GM23338 (cell line): ENCODE measurements at regions not wholly inside any gene's neighbourhood (a gene's known extent, or its start where the extent isn't known, plus 50 kb on each side); places are given as distances from the start of the nearest gene placed in this dataset.

ENCODE experiments used
- ATAC-seq: fragments of 200-7000 bp; cut with Tn5 transposase; 3 replicates; pipeline ENCODE4 v1.9.1; 2020
- DNase-seq: peaks from one replicate; pipeline ENCODE4 v3.0.0-alpha.2; 2015; ENCODE audit warnings: low spot score
- H2AFZ ChIP-seq: fragments of 200-600 bp; sonication (generic); 2 replicates; pipeline ENCODE4 v1.8.0; 2016; ENCODE audit warnings: antibody characterized with exemption, mild to moderate bottlenecking, moderate library complexity
- H3F3A ChIP-seq: fragments of 200-600 bp; sonication (generic); replicated peaks from 2 replicates; pipeline ENCODE4 v1.8.0; 2017; ENCODE audit warnings: antibody characterized with exemption, mixed run types, low read depth
- H3K27ac ChIP-seq: fragments of 200-600 bp; sonication (generic); 2 replicates; pipeline ENCODE4 v1.6.1; 2016; ENCODE audit warnings: low read depth
- H3K27me3 ChIP-seq: fragments of 200-600 bp; sonication (generic); 2 replicates; pipeline ENCODE4 v1.8.0; 2016; ENCODE audit warnings: mild to moderate bottlenecking, mixed run types, moderate library complexity; ENCODE audit not compliant: insufficient read depth
- H3K36me3 ChIP-seq: fragments of 200-600 bp; sonication (generic); 2 replicates; pipeline ENCODE4 v1.8.0; 2016; ENCODE audit warnings: mild to moderate bottlenecking; ENCODE audit not compliant: insufficient read depth
- H3K4me1 ChIP-seq: fragments of 200-600 bp; sonication (generic); 2 replicates; pipeline ENCODE4 v1.8.0; 2016; ENCODE audit warnings: mild to moderate bottlenecking, moderate library complexity; ENCODE audit not compliant: insufficient read depth
- H3K4me2 ChIP-seq: fragments of 200-600 bp; sonication (generic); 2 replicates; pipeline ENCODE4 v1.7.1; 2017; ENCODE audit warnings: mixed run types
- H3K4me3 ChIP-seq: fragments of 200-600 bp; sonication (generic); 2 replicates; pipeline ENCODE4 v1.6.1; 2016; ENCODE audit warnings: mixed run types
- H3K79me2 ChIP-seq: fragments of 200-600 bp; sonication (generic); replicated peaks from 2 replicates; pipeline ENCODE4 v1.8.0; 2017; ENCODE audit warnings: mild to moderate bottlenecking; ENCODE audit not compliant: insufficient read depth
- H3K9me2 ChIP-seq: fragments of 200-600 bp; sonication (generic); 2 replicates; pipeline ENCODE4 v1.8.0; 2017; ENCODE audit not compliant: insufficient read depth
- H4K20me1 ChIP-seq: fragments of 200-600 bp; sonication (generic); replicated peaks from 2 replicates; pipeline ENCODE4 v1.8.0; 2017; ENCODE audit warnings: mild to moderate bottlenecking; ENCODE audit not compliant: insufficient read depth
- H3K27ac Mint-ChIP-seq: 2 replicates; pipeline ENCODE4 v1.8.0; 2020; ENCODE audit warnings: inconsistent platforms, mild to moderate bottlenecking, moderate library complexity, mixed read lengths
- H3K27me3 Mint-ChIP-seq: 3 replicates; pipeline ENCODE4 v1.8.0; 2022; ENCODE audit warnings: low read depth, mild to moderate bottlenecking, moderate library complexity, mixed read lengths, inconsistent platforms; ENCODE audit not compliant: insufficient read depth, poor library complexity
- H3K36me3 Mint-ChIP-seq: 3 replicates; pipeline ENCODE4 v1.8.0; 2021; ENCODE audit warnings: low read depth, mild to moderate bottlenecking, inconsistent platforms, moderate library complexity, mixed read lengths
- H3K4me1 Mint-ChIP-seq: 3 replicates; pipeline ENCODE4 v1.8.0; 2020; ENCODE audit warnings: mild to moderate bottlenecking, inconsistent platforms, mixed read lengths
- H3K4me3 Mint-ChIP-seq: 3 replicates; pipeline ENCODE4 v1.8.0; 2021; ENCODE audit warnings: moderate library complexity, mild to moderate bottlenecking, inconsistent platforms, mixed read lengths
- H3K9me3 Mint-ChIP-seq: 3 replicates; pipeline ENCODE4 v1.8.0; 2020; ENCODE audit warnings: moderate library complexity, mild to moderate bottlenecking, inconsistent platforms, mixed read lengths
- CREB1 ChIP-seq: fragments of 250-450 bp; sonication (Bioruptor Pico); IDR thresholded peaks from 2 replicates; pipeline ENCODE4 v1.5.0; 2020; ENCODE audit warnings: low read depth, mild to moderate bottlenecking, moderate library complexity
- EZH2 ChIP-seq: fragments of 200-600 bp; sonication (generic); IDR thresholded peaks from one replicate; pipeline ENCODE4 v1.8.0; 2017; ENCODE audit warnings: antibody characterized with exemption, mild to moderate bottlenecking, low read depth; ENCODE audit not compliant: unreplicated experiment
- EZH2phosphoT487 ChIP-seq: fragments of 200-600 bp; sonication (generic); IDR thresholded peaks from one replicate; pipeline ENCODE4 v1.8.1; 2018; ENCODE audit warnings: antibody characterized with exemption; ENCODE audit not compliant: unreplicated experiment
- JUNB ChIP-seq: IDR thresholded peaks from one replicate; pipeline ENCODE4 v1.6.1; 2016; ENCODE audit warnings: antibody characterized with exemption; ENCODE audit not compliant: unreplicated experiment
- NANOG ChIP-seq: IDR thresholded peaks from 2 replicates; pipeline ENCODE4 v1.6.1; 2016; ENCODE audit warnings: antibody characterized with exemption, borderline replicate concordance
- STAT1 ChIP-seq: IDR thresholded peaks from one replicate; pipeline ENCODE4 v1.6.1; 2016; ENCODE audit warnings: antibody characterized with exemption; ENCODE audit not compliant: unreplicated experiment
- TF ChIP-seq, protein P1 (sequence below): fragments of 250-450 bp; sonication (Bioruptor Pico); IDR thresholded peaks from 2 replicates; pipeline ENCODE4 v1.5.0; 2020; ENCODE audit warnings: mild to moderate bottlenecking, moderate library complexity

DNA sequence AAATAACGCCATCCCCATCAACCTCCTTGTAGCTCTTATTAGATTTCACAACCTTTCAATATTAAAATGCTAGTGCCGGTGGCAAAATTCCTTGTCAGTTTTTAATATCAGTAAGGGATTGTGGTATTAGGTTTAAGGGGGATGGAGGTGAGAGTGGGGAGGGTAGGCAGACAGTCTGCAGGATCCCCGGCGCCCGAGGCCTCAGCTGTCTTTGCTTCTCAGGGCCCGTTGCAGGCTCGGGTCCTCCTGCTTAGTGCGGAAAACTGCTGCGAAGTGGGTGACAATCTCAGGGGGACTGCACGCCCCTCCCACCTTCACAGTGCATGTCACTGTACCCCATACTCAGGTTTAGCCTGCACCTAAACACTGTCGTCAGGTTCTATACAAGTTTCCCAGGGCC, 274.3 kb upstream of the PODXL start:
- ATAC-seq: no peak
- H3K4me1 Mint-ChIP-seq: peaks cover 20% of the 10 kb centered on the region

More for the DNA sequence above, 274.3 kb upstream of the PODXL start:
- TF ChIP-seq EZH2phosphoT487 (no peak), NANOG (no peak), CREB1 (CRISPR knock-in tag) (no peak), EZH2 (no peak), JUNB (no peak), STAT1 (no peak)
- TF ChIP-seq, protein P1, sequence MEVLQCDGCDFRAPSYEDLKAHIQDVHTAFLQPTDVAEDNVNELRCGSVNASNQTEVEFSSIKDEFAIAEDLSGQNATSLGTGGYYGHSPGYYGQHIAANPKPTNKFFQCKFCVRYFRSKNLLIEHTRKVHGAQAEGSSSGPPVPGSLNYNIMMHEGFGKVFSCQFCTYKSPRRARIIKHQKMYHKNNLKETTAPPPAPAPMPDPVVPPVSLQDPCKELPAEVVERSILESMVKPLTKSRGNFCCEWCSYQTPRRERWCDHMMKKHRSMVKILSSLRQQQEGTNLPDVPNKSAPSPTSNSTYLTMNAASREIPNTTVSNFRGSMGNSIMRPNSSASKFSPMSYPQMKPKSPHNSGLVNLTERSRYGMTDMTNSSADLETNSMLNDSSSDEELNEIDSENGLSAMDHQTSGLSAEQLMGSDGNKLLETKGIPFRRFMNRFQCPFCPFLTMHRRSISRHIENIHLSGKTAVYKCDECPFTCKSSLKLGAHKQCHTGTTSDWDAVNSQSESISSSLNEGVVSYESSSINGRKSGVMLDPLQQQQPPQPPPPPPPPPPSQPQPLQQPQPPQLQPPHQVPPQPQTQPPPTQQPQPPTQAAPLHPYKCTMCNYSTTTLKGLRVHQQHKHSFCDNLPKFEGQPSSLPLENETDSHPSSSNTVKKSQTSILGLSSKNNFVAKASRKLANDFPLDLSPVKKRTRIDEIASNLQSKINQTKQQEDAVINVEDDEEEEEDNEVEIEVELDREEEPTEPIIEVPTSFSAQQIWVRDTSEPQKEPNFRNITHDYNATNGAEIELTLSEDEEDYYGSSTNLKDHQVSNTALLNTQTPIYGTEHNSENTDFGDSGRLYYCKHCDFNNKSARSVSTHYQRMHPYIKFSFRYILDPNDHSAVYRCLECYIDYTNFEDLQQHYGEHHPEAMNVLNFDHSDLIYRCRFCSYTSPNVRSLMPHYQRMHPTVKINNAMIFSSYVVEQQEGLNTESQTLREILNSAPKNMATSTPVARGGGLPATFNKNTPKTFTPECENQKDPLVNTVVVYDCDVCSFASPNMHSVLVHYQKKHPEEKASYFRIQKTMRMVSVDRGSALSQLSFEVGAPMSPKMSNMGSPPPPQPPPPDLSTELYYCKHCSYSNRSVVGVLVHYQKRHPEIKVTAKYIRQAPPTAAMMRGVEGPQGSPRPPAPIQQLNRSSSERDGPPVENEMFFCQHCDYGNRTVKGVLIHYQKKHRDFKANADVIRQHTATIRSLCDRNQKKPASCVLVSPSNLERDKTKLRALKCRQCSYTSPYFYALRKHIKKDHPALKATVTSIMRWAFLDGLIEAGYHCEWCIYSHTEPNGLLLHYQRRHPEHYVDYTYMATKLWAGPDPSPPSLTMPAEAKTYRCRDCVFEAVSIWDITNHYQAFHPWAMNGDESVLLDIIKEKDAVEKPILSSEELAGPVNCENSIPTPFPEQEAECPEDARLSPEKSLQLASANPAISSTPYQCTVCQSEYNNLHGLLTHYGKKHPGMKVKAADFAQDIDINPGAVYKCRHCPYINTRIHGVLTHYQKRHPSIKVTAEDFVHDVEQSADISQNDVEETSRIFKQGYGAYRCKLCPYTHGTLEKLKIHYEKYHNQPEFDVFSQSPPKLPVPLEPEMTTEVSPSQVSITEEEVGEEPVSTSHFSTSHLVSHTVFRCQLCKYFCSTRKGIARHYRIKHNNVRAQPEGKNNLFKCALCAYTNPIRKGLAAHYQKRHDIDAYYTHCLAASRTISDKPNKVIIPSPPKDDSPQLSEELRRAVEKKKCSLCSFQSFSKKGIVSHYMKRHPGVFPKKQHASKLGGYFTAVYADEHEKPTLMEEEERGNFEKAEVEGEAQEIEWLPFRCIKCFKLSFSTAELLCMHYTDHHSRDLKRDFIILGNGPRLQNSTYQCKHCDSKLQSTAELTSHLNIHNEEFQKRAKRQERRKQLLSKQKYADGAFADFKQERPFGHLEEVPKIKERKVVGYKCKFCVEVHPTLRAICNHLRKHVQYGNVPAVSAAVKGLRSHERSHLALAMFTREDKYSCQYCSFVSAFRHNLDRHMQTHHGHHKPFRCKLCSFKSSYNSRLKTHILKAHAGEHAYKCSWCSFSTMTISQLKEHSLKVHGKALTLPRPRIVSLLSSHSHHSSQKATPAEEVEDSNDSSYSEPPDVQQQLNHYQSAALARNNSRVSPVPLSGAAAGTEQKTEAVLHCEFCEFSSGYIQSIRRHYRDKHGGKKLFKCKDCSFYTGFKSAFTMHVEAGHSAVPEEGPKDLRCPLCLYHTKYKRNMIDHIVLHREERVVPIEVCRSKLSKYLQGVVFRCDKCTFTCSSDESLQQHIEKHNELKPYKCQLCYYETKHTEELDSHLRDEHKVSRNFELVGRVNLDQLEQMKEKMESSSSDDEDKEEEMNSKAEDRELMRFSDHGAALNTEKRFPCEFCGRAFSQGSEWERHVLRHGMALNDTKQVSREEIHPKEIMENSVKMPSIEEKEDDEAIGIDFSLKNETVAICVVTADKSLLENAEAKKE (CRISPR knock-in tag): no peak
- Histone ChIP-seq H3K79me2 (no peaks in the 10 kb centered on the region), H3K4me3 (no peak overlapping the region), H3K9me2 (no peaks in the 10 kb centered on the region), H3K4me2 (0 out of 2 replicates have a peak overlapping the region, but pooled peaks have one; percentile 63), H2AFZ (peak overlapping the region; percentile 90), H3K27me3 (no peaks in the 10 kb centered on the region), H3K4me1 (peaks cover 16% of the 10 kb centered on the region), H3K36me3 (no peaks in the 10 kb centered on the region), H3K27ac (no peak overlapping the region), H3F3A (no peaks in the 10 kb centered on the region), H4K20me1 (no peaks in the 10 kb centered on the region)
- Mint-ChIP-seq H3K27me3 (peaks cover 10% of the 10 kb centered on the region), H3K36me3 (no peaks in the 10 kb centered on the region), H3K4me3 (no peak overlapping the region), H3K27ac (no peak overlapping the region), H3K9me3 (no peaks in the 10 kb centered on the region)
- no peak for DNase-seq
